DMS 273 (cell line): ENCODE measurements at regions not wholly inside any gene's neighbourhood (a gene's known extent, or its start where the extent isn't known, plus 50 kb on each side); places are given as distances from the start of the nearest gene placed in this dataset.

Experiments used
- DNase-seq: peaks from one replicate; lab custom pipeline; 2025; ENCODE audit not compliant: unreplicated experiment; lab: John Stamatoyannopoulos, UW

GRCh38 chr11:69985641-69986439 lies 92.3 kb upstream of the ANO1 start:
- DNase-seq, result no peak

- DNase-seq, result no peak
Measured at GRCh38 chr11:69986440-69986787, 91.7 kb upstream of the ANO1 start.

DNA sequence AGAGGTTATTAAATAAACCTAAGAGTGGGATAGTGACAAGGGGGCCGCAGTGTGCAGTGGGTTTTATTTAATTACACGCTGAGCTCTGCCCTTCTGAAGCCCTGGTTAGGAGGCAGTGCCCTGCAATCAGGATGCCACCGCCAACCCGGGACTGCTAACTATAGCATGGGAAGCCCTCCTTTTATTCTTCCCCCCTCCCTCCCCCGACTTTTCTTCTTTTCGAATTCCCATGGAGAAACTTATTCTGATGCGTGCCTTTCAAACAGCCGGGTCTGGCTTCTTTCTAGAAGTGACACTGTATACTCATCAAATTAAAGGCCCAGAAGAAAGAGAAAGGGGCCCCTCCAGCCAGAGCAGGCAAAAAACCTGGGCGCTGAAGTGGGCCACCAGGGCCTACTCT lies 91.3 kb upstream of the ANO1 start:
- no peak for DNase-seq

GRCh38 chr11:69992026-69992425 lies 86.1 kb upstream of the ANO1 start:
- no peak for DNase-seq

- DNase-seq, result no peak
Measured at GRCh38 chr11:69992943-69993694, 85.0 kb upstream of the ANO1 start.

GRCh38 chr11:69994810-69995209 lies 83.3 kb upstream of the ANO1 start:
- no peak for DNase-seq

GRCh38 chr11:69995697-69996096 lies 82.4 kb upstream of the ANO1 start:
- DNase-seq, result no peak

DNA sequence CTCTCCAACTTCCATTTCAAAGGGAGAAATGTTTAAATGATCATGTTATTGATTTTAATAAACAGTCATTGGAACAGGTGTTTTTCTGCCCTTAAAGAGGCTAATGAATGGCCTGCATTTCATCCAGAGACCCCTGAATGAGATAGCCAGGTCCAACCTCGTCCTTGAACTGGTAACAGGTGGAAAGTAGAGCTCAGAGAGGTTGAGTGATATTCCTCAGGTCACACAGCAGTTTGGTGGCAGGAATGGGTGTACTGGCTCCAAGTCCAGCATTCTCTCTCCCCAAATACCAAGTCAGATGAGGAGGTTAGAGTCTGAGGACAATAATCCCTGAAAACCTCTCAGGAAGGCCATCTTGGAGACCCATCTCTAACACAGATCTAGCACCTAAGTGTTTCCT lies 81.7 kb upstream of the ANO1 start:
- no peak for DNase-seq

DNA sequence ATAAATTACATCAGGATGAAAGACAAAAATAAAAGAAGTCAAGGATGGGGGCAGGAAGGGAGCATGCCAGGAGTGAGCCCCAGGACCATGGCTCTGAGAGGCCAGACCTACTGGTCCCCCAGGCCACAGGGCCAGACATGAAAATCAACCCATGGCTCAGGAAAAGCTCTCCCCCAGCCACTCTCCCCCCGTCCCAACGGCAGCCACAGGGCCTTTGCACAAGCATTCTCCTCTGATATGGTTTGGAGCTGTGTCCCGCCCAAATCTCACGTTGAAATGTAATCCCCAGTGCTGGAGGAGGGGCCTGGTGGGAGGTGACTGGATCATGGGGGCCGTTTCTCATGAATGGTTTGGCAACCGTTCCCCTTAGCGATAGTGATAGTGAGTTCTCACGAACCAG lies 80.8 kb upstream of the ANO1 start:
- no peak for DNase-seq

- no peak for DNase-seq
Measured at GRCh38 chr11:69999721-70000120, 78.4 kb upstream of the ANO1 start.

- no peak for DNase-seq
Measured at GRCh38 chr11:70000228-70000627, 77.9 kb upstream of the ANO1 start.

GRCh38 chr11:70001246-70001645 lies 76.9 kb upstream of the ANO1 start:
- no peak for DNase-seq

GRCh38 chr11:70002433-70002832 lies 75.7 kb upstream of the ANO1 start:
- no peak for DNase-seq

DNA sequence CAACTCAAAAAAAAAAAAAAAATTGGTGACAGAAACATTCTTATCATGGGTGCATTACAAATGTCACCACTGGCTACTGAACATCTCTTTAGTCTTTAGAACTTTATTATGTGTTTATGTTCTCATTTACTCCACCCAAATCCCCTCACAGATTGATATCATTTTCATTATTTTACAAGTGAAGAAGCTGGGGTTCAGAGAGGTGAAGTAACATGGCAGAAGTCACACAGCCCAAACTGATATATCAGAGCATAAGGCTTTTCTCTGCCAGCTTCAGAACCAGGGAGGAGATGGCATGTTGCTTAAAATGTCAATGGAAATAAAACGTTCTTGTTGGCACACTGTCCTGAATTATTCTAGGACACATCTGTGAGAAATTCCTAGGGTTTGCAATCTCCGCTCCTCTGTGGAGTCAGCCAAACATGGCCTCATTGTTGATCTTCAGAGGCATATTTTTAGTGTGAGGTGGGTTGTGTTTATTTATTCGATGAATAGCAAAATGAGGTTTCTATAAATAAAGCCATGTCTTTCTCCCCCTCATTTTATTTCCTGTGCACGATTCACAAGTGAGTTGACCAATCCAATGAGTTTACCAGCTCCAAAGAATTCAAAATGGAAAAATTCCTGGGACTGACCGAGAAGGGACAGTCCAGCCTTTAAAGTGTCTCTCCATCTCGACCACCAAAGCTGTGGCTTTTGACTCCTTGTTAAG lies 72.9 kb upstream of the ANO1 start:
- no peak for DNase-seq

DNA sequence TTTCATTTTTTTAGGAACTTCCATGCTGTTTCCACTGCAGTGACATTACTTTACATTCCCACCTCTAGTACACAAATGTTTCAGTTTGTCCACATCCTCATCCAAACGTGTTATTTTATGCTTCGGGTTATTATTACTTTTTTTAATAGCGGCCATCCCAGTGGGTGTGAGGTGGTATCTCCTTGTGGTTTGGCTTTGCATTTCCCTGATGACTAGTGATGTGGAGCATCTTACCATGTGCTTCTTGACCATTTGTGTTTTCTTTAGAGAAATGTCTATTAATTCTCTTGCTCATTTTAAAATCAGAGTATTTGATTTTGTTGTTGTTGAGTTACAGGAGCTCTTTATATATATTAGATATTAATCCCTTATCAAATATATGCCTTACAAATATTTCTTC lies 70.3 kb upstream of the ANO1 start:
- no peak for DNase-seq

- DNase-seq, result no peak
Measured at GRCh38 chr11:70010774-70011173, 67.3 kb upstream of the ANO1 start.

GRCh38 chr11:70012134-70012733 lies 65.9 kb upstream of the ANO1 start:
- DNase-seq, result no peak

- DNase-seq, result no peak
Measured at GRCh38 chr11:70014291-70014690, 63.8 kb upstream of the ANO1 start.

DNA sequence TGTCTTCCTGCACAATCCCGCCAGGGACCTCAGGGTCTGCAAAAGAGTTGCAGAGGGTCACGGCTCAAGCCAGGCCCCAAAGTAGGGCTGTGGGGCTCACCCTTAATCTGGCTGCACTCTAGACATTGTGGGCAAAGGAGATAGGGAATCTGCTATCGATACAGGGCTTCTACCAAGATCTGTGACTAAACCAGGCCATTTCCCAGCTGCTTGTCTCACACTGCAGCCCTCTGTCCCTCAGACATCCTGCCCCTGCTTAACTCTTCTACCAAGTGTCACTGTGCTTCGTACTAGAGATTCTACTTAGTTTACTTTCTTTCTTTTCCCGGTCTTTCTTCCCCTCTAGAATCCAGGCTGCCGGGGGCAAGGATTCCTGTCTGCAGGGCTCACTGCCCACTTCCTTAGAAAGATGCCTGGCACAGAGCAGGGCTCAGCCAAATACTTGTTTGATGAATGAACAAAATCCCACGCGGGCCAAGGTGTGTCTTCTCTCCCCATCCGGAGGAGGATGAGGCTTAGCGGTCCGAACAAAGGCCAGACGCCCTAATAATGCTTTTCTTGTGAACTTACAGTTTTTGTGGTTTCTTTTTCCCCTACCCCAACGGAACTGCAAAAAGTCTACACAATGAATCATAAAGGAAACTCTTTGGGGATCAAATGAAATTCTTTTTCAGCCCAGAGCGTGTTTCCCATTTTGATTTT lies 61.3 kb upstream of the ANO1 start:
- DNase-seq, result no peak

- no peak for DNase-seq
Measured at GRCh38 chr11:70018816-70019215, 59.3 kb upstream of the ANO1 start.

DNA sequence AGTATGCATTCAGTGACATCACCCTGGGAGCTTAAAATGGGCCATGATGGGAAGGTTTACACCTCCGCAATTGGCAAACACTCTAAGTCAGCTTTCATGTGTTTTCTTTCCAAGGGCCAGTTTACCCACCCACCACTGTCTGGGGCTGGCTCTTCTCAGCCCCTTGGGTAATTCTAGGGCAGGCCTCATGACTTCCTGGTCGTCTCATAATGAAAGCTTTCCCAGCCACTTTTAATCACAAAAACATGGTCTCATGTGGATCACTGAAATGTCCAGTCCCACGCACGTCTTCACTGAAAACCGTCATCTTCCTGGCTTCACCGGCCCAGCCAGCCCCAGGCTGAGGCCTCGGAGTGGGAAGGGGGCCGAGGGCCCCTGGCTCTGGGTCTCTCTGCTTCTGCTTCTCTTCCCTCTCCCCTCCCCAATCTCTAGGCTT lies 58.5 kb upstream of the ANO1 start:
- no peak for DNase-seq
